SK-N-SH treated with all-trans-retinoic acid at 6 μM for 48 hours (cell line): ENCODE measurements at regions not wholly inside any gene's neighbourhood (a gene's known extent, or its start where the extent isn't known, plus 50 kb on each side); places are given as distances from the start of the nearest gene placed in this dataset.
A peak's percentile ranks its signal among the peaks of the same experiment; 100 is the strongest.

Source experiments
- ATAC-seq: fragments of 200-7000 bp; cut with Tn5 transposase; 3 replicates; pipeline ENCODE4 v1.9.1; 2020; ENCODE audit warnings: mild to moderate bottlenecking, moderate library complexity
- ARNTL ChIP-seq: fragments of 450-650 bp; formaldehyde crosslinking; IDR thresholded peaks from 2 replicates; pipeline ENCODE4 v1.5.0; 2020; ENCODE audit warnings: low read depth, mild to moderate bottlenecking, moderate library complexity, borderline replicate concordance
- BACH2 ChIP-seq: fragments of 250-450 bp; sonication (Bioruptor Pico); IDR thresholded peaks from 2 replicates; pipeline ENCODE4 v1.9.0; 2021; ENCODE audit warnings: mild to moderate bottlenecking, borderline replicate concordance
- CREB5 ChIP-seq: fragments of 250-450 bp; sonication (Bioruptor Pico); IDR thresholded peaks from 2 replicates; pipeline ENCODE4 v1.5.1; 2020; ENCODE audit warnings: low read depth, mild to moderate bottlenecking, moderate library complexity
- CSDC2 ChIP-seq: fragments of 250-450 bp; sonication (Bioruptor Pico); IDR thresholded peaks from 2 replicates; pipeline ENCODE4 v1.5.0; 2020; ENCODE audit warnings: mild to moderate bottlenecking, moderate library complexity
- CSRNP3 ChIP-seq: fragments of 250-450 bp; sonication (Bioruptor Pico); IDR thresholded peaks from 2 replicates; pipeline ENCODE4 v1.5.1; 2021; ENCODE audit warnings: mild to moderate bottlenecking, moderate library complexity
- ISL1 ChIP-seq: fragments of 250-450 bp; sonication (Bioruptor Pico); IDR thresholded peaks from 2 replicates; pipeline ENCODE4 v2.1.2; 2022; ENCODE audit warnings: mild to moderate bottlenecking, moderate library complexity
- OSR1 ChIP-seq: fragments of 250-450 bp; sonication (Bioruptor Pico); IDR thresholded peaks from 2 replicates; pipeline ENCODE4 v1.8.0; 2022; ENCODE audit warnings: moderate library complexity, mild to moderate bottlenecking, inconsistent platforms
- PATZ1 ChIP-seq: fragments of 250-450 bp; sonication (Bioruptor Pico); IDR thresholded peaks from 2 replicates; pipeline ENCODE4 v1.8.0; 2020; ENCODE audit warnings: mild to moderate bottlenecking, moderate library complexity, borderline replicate concordance
- PPARA ChIP-seq: fragments of 250-450 bp; sonication (Bioruptor Pico); IDR thresholded peaks from 2 replicates; pipeline ENCODE4 v1.5.0; 2020; ENCODE audit warnings: mild to moderate bottlenecking, borderline replicate concordance
- RARB ChIP-seq: fragments of 250-450 bp; sonication (Bioruptor Pico); IDR thresholded peaks from 2 replicates; pipeline ENCODE4 v1.8.0; 2021; ENCODE audit warnings: mild to moderate bottlenecking, moderate library complexity
- SNAI2 ChIP-seq: fragments of 250-450 bp; sonication (Bioruptor Pico); IDR thresholded peaks from 2 replicates; pipeline ENCODE4 v1.5.0; 2020; ENCODE audit warnings: mild to moderate bottlenecking, moderate library complexity
- TCF4 ChIP-seq: fragments of 250-450 bp; sonication (Bioruptor Pico); IDR thresholded peaks from 2 replicates; pipeline ENCODE4 v1.8.0; 2021; ENCODE audit warnings: mild to moderate bottlenecking, moderate library complexity, borderline replicate concordance
- TOX ChIP-seq: fragments of 250-450 bp; sonication (Bioruptor Pico); IDR thresholded peaks from 2 replicates; pipeline ENCODE4 v1.8.0; 2021; ENCODE audit warnings: mild to moderate bottlenecking, moderate library complexity, borderline replicate concordance
- TSHZ2 ChIP-seq: fragments of 250-450 bp; sonication (Bioruptor Pico); IDR thresholded peaks from 2 replicates; pipeline ENCODE4 v1.5.0; 2020; ENCODE audit warnings: mild to moderate bottlenecking, moderate library complexity
- ZC3H10 ChIP-seq: fragments of 250-450 bp; sonication (Bioruptor Pico); IDR thresholded peaks from 2 replicates; pipeline ENCODE4 v1.5.1; 2021; ENCODE audit warnings: mild to moderate bottlenecking, moderate library complexity
- ZFP3 ChIP-seq: fragments of 250-450 bp; sonication (Bioruptor Pico); IDR thresholded peaks from 2 replicates; pipeline ENCODE4 v1.5.0; 2020; ENCODE audit warnings: mild to moderate bottlenecking, moderate library complexity
- ZFP30 ChIP-seq: fragments of 450-650 bp; formaldehyde crosslinking; IDR thresholded peaks from 2 replicates; pipeline ENCODE4 v1.5.0; 2022; ENCODE audit warnings: mild to moderate bottlenecking, moderate library complexity
- ZNF565 ChIP-seq: fragments of 450-650 bp; formaldehyde crosslinking; conservative IDR thresholded peaks from 2 replicates; pipeline ENCODE4 v1.5.0; 2020; ENCODE audit warnings: low read depth, mild to moderate bottlenecking, moderate library complexity
- ZNF8 ChIP-seq: fragments of 450-650 bp; formaldehyde crosslinking; IDR thresholded peaks from 2 replicates; pipeline ENCODE4 v1.5.0; 2020; ENCODE audit warnings: mild to moderate bottlenecking, moderate library complexity

GRCh38 chr12:47507221-47507620, 198.6 kb downstream of the RPAP3 start (continued):
- TF ChIP-seq PATZ1 (CRISPR knock-in tag) = no peak

GRCh38 chr12:47504775-47505446, 200.9 kb downstream of the RPAP3 start:
- peak; percentile 83 for ATAC-seq
- no peak for TF ChIP-seq TOX (CRISPR knock-in tag)
- TF ChIP-seq TCF4 (CRISPR knock-in tag) = no peak
- no peak for TF ChIP-seq ZFP3 (CRISPR knock-in tag)
- no peak for TF ChIP-seq ZC3H10
- TF ChIP-seq RARB (CRISPR knock-in tag) = no peak
- no peak for TF ChIP-seq ZFP30
- no peak for TF ChIP-seq ARNTL (CRISPR knock-in tag)
- TF ChIP-seq SNAI2 (CRISPR knock-in tag) = no peak
- TF ChIP-seq ISL1 (CRISPR knock-in tag) = peak; percentile 38; the same call in 1 of the 2 replicates
- TF ChIP-seq CSRNP3 (CRISPR knock-in tag) = no peak
- TF ChIP-seq CSDC2 (CRISPR knock-in tag) = 0 out of 2 replicates have a peak, but pooled peaks have one; percentile 38
- TF ChIP-seq TSHZ2 (CRISPR knock-in tag) = no peak
- no peak for TF ChIP-seq ZNF565
- TF ChIP-seq ZNF8 (CRISPR knock-in tag) = no peak
- no peak for TF ChIP-seq OSR1 (CRISPR knock-in tag)

- no peak for ATAC-seq
- TF ChIP-seq ZFP3 (CRISPR knock-in tag) (no peak), CREB5 (CRISPR knock-in tag) (no peak), ZNF8 (CRISPR knock-in tag) (no peak), TOX (CRISPR knock-in tag) (no peak), TCF4 (CRISPR knock-in tag) (no peak), ARNTL (CRISPR knock-in tag) (no peak), CSRNP3 (CRISPR knock-in tag) (no peak)
Measured at GRCh38 chr12:47493801-47494200, 212.0 kb downstream of the RPAP3 start.

- ATAC-seq = no peak
Measured at GRCh38 chr12:47491516-47492305, 214.1 kb downstream of the RPAP3 start.

More at GRCh38 chr12:47491516-47492305, 214.1 kb downstream of the RPAP3 start:
- TF ChIP-seq BACH2 (CRISPR knock-in tag) (no peak), PATZ1 (CRISPR knock-in tag) (no peak), PPARA (CRISPR knock-in tag) (no peak), OSR1 (CRISPR knock-in tag) (no peak)
